ENCODE measurements at regions not wholly inside any gene's neighbourhood (a gene's known extent, or its start where the extent isn't known, plus 50 kb on each side); places are given as distances from the start of the nearest gene placed in this dataset.
A peak's percentile ranks its signal among the peaks of the same experiment; 100 is the strongest.
"Not testable (repeated sequence)": the region's sequence is repeated elsewhere in the genome, so short reads cannot be mapped to it uniquely, and the experiment has no call there.

GRCh38 chr4:29708473-29708872, 1011.7 kb upstream of the PCDH7 start:
- DNase-seq: no peak

DNA sequence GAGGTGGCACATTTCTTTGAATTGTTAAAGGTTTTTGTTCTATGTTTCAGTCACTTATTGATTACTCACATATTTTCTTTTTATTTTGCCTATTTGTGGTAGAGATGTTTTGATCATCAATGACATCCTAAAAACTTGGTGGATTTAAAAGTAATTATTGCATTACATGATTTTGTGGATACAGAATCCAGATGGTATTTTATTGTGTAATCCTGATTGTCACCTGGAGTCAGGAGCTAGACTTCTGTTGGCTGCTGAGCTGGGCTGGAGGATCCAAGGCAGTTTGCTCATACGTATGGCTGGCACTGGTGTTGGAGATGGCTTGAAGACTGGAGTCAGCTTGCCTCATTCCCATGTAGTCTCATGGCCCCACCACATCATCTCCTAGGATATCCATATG, 1009.6 kb upstream of the PCDH7 start:
- DNase-seq: no peak

DNA sequence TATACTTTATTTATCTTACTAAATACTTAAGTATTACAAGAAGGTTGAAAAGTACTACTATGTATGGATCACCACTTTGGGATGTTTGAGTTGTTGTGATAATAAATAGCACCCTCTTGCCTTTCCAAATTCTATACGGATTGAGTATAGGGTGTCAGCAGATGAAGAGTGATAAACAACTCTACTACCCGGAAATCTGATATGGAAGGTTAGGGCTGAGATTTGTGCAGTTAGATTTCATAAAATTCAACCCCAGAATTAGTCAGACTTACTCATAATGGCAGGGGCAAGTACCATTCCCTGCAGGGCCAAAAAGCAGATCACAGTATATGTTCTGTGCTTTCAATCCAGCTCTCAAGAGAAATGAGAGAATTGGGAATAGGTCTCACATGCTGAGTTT, 1008.9 kb upstream of the PCDH7 start:
- DNase-seq: no peak

GRCh38 chr4:29717287-29718057, 1002.7 kb upstream of the PCDH7 start:
- DNase-seq: no peak

GRCh38 chr4:29718136-29718535, 1002.0 kb upstream of the PCDH7 start:
- DNase-seq: no peak

GRCh38 chr4:29722253-29722652, 997.9 kb upstream of the PCDH7 start:
- DNase-seq: no peak

- DNase-seq: no peak
Measured at GRCh38 chr4:29726938-29727337, 993.2 kb upstream of the PCDH7 start.

GRCh38 chr4:29734343-29735213, 985.6 kb upstream of the PCDH7 start:
- DNase-seq: peak; percentile 17

GRCh38 chr4:29756966-29757365, 963.2 kb upstream of the PCDH7 start:
- DNase-seq: no peak

GRCh38 chr4:29762151-29762550, 958.0 kb upstream of the PCDH7 start:
- DNase-seq: no peak

- DNase-seq: no peak
Measured at GRCh38 chr4:29770627-29771026, 949.5 kb upstream of the PCDH7 start.

DNA sequence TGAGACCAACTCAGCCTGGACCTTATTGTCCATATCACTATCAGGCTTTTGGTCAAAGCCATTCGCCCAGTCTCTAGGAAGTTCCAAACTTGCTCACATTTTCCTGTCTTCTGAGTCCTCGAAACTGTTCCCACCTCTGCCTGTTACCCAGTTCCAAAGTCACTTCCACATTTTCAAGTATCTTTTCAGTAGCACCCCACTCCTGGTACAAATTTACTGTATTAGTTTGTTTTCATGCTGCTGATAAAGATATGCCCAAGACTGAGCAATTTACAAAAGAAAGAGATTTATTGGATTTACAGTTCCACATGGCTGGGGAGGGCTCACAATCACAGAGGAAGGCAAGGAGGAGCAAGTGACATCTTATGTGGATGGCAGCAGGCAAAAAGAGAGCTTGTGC, 932.0 kb upstream of the PCDH7 start:
- DNase-seq: not testable (repeated sequence)

DNA sequence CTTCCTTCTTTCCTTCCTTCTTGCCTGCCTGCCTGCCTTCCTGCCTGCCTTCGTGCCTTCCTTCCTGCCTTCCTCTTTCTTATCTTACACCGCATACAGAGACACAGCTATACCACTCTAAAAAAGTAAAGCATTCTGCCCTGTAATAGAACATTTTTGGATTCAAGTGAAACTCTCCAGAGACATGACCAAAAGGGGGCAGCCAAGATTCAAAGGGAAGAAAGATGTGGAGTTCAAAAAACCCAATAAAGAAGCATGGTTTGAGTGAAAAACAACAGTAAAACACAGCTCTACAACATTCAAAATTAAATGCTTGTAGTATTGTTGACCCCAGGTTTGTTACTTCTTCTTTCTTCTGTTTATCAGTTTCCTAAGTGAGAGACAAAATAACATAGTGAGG, 914.9 kb upstream of the PCDH7 start:
- DNase-seq: no peak

GRCh38 chr4:29805916-29806480, 914.2 kb upstream of the PCDH7 start:
- no peak for DNase-seq

- no peak for DNase-seq
Measured at GRCh38 chr4:29817961-29818360, 902.2 kb upstream of the PCDH7 start.

GRCh38 chr4:29829067-29829466, 891.1 kb upstream of the PCDH7 start:
- no peak for DNase-seq

DNA sequence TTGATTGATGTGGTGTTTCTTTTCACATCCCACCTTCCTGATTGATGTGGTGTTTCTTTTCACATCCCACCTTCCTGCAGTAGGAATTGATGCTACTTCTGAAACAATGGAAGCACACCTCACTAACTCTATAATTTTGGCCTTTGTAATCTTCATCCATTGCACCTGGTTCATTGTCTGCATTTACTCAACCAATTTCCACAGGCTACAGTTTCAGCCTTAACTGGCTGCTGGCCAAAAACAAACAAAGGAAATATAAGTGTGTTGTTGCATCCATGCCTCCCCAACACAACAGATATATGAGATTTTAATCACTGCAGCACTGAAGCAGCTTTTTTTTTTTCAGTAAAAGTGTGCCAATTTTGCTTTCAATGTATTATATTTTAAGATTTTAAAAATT, 867.6 kb upstream of the PCDH7 start:
- no peak for DNase-seq

DNA sequence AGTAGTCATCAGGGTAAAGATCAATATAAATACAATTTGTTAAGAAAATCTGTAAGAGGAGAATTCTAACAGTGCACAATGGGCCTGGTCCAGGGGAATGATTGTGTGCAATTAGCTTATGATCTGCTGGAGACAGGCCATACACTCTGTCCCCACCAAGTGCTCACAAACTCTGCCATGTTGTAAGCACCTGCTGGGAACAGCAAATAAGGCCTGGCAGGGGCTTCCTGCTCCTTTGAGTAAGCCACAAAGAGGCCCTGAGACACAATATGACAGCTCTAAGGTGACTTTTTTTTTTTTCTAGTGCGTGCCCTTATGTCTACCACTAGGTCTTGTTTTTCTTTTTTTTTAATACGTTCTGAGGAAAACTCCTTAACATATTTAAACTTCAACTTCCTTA, 866.3 kb upstream of the PCDH7 start:
- DNase-seq: no peak

GRCh38 chr4:29861307-29861706, 858.9 kb upstream of the PCDH7 start:
- no peak for DNase-seq

GRCh38 chr4:29867412-29867811, 852.8 kb upstream of the PCDH7 start:
- no peak for DNase-seq

DNA sequence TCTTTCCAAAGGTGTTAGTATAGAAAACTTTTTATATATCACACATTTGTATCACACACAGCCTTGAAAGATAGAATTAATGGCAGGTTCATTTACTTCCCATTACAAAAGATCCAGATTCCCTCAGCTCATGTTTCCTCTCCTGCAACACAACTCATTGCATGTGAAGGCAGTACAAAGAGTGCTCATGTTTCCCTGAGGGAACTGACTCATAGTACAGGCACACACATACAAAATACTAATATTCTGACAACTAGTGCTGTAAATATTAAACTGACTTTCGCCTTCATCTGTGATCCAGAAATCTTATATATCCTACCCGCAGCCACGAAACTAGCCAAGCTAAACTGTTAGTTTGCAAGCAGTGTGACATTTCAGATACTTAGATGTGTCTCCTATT, 819.8 kb upstream of the PCDH7 start:
- DNase-seq: no peak

GRCh38 chr4:29908276-29908675, 811.9 kb upstream of the PCDH7 start:
- DNase-seq: no peak

DNA sequence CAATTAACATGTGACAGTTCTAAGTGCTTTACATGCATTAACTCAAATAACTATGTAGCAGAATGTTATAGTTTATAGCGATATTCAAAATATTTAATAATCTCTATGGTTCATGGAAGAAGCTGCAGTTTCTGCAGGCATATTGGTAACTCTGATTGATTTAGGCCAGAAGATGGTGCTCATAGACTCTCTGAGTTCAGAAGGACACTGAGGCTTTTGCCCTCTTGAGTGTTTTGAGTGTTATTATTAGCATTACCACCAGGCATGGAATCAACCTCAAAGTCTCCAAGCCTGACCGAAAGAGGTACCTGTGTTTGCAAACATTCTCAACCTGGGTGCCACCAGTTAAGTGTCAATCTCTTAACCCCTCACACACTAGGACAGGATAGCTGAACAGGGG, 792.3 kb upstream of the PCDH7 start:
- no peak for DNase-seq
